Adrenal gland (tissue), 9 donors: ENCODE measurements at regions not wholly inside any gene's neighbourhood (a gene's known extent, or its start where the extent isn't known, plus 50 kb on each side); places are given as distances from the start of the nearest gene placed in this dataset.

Experiments
- DNase-seq, 7 donors: peaks; one replicate each; pipeline ENCODE4 v3.0.0-alpha.2; 2019 to 2020
- H3K27ac ChIP-seq, 5 donors: fragments of 200-600 bp; sonication (generic) in 4 of 5; 1 replicate in 3 of 5; 2 replicates in 2 of 5; pipeline versions ENCODE4 v1.5.1 to v1.8.0; 2016 to 2020; ENCODE audit warnings: mild to moderate bottlenecking in 1 of 5
- H3K27me3 ChIP-seq: fragments of 200-600 bp; 2 replicates; pipeline ENCODE4 v1.8.0; 2021
- H3K36me3 ChIP-seq, 2 donors: fragments of 200-600 bp; replicated peaks in 1 of 2; 1 replicate in 1 of 2; 2 replicates in 1 of 2; pipeline versions ENCODE4 v1.5.1 to v1.8.0; 2018 to 2022
- H3K4me1 ChIP-seq, 2 donors: fragments of 200-600 bp; replicated peaks in 1 of 2; 1 replicate in 1 of 2; 2 replicates in 1 of 2; pipeline versions ENCODE4 v1.5.1 to v1.8.0; 2018 to 2021
- H3K4me3 ChIP-seq, 4 donors: fragments of 200-600 bp; sonication (generic) in 3 of 4; one replicate each; pipeline ENCODE4 v1.5.1; 2016 to 2018
- H3K9me3 ChIP-seq, 3 donors: fragments of 200-600 bp; sonication (generic) in 1 of 3; replicated peaks in 1 of 3; 1 replicate in 2 of 3; 2 replicates in 1 of 3; pipeline versions ENCODE4 v1.5.1 to v1.8.0; 2016 to 2021
- POLR2A ChIP-seq, 2 donors: fragments of 450-650 bp; IDR thresholded peaks; one replicate each; pipeline ENCODE4 v1.6.1; 2017; ENCODE audit warnings: antibody characterized with exemption in 2 of 2, mild to moderate bottlenecking in 2 of 2, moderate library complexity in 1 of 2
- WGBS, 4 donors: extraction: QIAGEN DNeasy Blood & Tissue Kit in 2 of 4; methylation state at CpG; one replicate each; pipeline versions ENCODE4 v1.1.5 to v1.1.7; 2013 to 2017; 5-methylcytosine and 5-hydroxymethylcytosine counted together
- intact Hi-C, 2 donors: fragments of 100-400 bp; cut with DNase I; formaldehyde crosslinking; loops; one replicate each; pipeline versions ENCODE4 v1.14.1 to v1.15.0; 2022 to 2023
- TF ChIP-seq, protein P1 (sequence below), 6 experiments: fragments of 450-650 bp in 4 of 6; fragments of 200-600 bp in 2 of 6; sonication (generic) in 1 of 6; IDR thresholded peaks; 1 replicate in 5 of 6; 2 replicates in 1 of 6; pipeline versions ENCODE4 v1.5.1 to v1.8.0; 2016 to 2021; ENCODE audit warnings: antibody characterized with exemption in 6 of 6, mild to moderate bottlenecking in 2 of 6, moderate library complexity in 1 of 6
- donor health status: healthy with polysubstance abuse.
- donor health status: Bipolar disorder and iron deficiency.
- donor health status: DM: yes; HTN: yes; CAD: no.
- donor health status: DM: no; HTN: no; CAD: no.
- donor health status: DM: no; HTN: no; CAD: no.

GRCh38 chr11:69567951-69568808, 72.8 kb upstream of the CCND1 start:
- Histone ChIP-seq H3K27me3 (no peaks in the 10 kb centered on the region), H3K4me3 (no peak overlapping the region), H3K4me1 (no peaks in the 10 kb centered on the region), H3K9me3 (no peaks in the 10 kb centered on the region), H3K36me3 (no peaks in the 10 kb centered on the region), H3K27ac (no peak overlapping the region)
- TF ChIP-seq, protein P1, sequence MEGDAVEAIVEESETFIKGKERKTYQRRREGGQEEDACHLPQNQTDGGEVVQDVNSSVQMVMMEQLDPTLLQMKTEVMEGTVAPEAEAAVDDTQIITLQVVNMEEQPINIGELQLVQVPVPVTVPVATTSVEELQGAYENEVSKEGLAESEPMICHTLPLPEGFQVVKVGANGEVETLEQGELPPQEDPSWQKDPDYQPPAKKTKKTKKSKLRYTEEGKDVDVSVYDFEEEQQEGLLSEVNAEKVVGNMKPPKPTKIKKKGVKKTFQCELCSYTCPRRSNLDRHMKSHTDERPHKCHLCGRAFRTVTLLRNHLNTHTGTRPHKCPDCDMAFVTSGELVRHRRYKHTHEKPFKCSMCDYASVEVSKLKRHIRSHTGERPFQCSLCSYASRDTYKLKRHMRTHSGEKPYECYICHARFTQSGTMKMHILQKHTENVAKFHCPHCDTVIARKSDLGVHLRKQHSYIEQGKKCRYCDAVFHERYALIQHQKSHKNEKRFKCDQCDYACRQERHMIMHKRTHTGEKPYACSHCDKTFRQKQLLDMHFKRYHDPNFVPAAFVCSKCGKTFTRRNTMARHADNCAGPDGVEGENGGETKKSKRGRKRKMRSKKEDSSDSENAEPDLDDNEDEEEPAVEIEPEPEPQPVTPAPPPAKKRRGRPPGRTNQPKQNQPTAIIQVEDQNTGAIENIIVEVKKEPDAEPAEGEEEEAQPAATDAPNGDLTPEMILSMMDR (IDR thresholded peaks at IDR 0.05), result no peak
- no peak for TF ChIP-seq POLR2A (IDR thresholded peaks at IDR 0.05)
- intact Hi-C loops, result no loop called here
- no peak for DNase-seq
- 68 to 85% (median 78%) methylated on average over 12 to 18 of the region's 18 CpGs for WGBS, 4 donors

DNA sequence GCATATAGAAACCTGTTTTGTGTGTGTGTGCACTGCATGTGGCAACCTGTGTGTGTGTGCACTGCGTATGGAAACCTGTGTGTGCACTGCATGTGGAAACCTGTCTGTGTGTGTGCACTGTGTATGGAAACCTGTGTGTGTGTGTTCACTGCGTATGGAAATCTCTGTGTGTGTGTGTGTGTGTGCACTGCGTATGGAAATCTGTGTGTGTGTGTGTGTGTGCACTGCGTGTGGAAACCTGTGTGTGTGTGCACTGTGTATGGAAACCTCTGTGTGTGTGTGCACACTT, 72.2 kb upstream of the CCND1 start:
- intact Hi-C loops, result no loop called here
- no peaks in the 10 kb centered on the region for H3K9me3 ChIP-seq
- DNase-seq, result no peak
- H3K4me1 ChIP-seq, result no peaks in the 10 kb centered on the region
- H3K4me3 ChIP-seq, result no peak overlapping the region
- H3K27me3 ChIP-seq, result no peaks in the 10 kb centered on the region
- TF ChIP-seq, protein P1 (IDR thresholded peaks at IDR 0.05), result no peak
- no peak for TF ChIP-seq POLR2A (IDR thresholded peaks at IDR 0.05)
- WGBS, 4 donors, result 42 to 77% (median 55%) methylated on average over 3 to 4 of the region's 4 CpGs
- H3K36me3 ChIP-seq, result no peaks in the 10 kb centered on the region
- no peak overlapping the region for H3K27ac ChIP-seq

DNA sequence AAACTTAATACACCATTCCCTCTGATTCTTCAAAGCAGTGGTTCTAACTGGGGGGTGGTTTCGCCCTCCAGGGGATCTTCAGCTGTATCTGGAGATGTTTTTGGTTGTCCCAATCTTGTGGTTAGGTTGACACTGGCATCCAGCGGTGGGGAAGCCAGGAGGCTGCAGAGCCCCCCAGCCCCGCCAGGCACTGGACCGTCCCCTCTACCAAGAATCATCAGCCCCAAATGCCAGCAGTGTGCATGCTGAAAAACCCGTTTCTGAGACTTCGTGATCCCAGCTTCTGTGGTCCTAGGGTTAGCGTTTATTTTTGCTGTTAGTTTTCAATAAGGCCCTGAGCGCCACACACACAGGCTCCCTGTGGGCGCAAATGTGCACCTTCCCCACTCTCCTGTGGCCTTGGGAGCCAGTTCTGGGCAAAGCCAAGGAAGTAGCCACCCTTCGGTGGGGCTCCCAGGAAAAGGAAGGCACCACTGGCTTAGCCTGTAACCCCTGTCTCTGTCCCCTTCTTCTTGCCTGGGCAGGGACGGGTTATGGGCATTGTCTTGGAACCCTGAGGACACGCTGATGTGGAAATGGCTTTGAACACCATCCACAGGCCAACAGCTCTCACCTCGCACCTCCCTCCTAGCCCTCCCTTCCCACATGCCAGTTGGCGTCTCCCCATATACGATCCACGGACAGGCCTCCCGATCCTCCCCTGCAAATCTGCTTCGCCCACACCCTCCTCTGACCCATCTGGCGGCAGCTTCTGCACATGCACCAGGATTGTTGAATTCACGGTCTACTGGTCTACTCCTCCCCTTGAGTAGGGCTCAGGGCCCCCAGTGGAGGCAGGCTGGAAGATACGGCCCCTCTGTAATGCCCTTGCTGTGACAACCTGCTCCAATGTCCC, 71.4 kb upstream of the CCND1 start:
- Histone ChIP-seq H3K27me3 (no peaks in the 10 kb centered on the region), H3K4me1 (no peaks in the 10 kb centered on the region), H3K4me3 (no peak overlapping the region), H3K27ac (no peak overlapping the region), H3K36me3 (no peaks in the 10 kb centered on the region), H3K9me3 (no peaks in the 10 kb centered on the region)
- WGBS, 4 donors, result 89 to 92% (median 89%) methylated on average over 19 to 21 of the region's 21 CpGs
- no peak for TF ChIP-seq POLR2A (IDR thresholded peaks at IDR 0.05)
- TF ChIP-seq, protein P1 (IDR thresholded peaks at IDR 0.05), result no peak
- DNase-seq, result no peak
- intact Hi-C loops, result no loop called here

DNA sequence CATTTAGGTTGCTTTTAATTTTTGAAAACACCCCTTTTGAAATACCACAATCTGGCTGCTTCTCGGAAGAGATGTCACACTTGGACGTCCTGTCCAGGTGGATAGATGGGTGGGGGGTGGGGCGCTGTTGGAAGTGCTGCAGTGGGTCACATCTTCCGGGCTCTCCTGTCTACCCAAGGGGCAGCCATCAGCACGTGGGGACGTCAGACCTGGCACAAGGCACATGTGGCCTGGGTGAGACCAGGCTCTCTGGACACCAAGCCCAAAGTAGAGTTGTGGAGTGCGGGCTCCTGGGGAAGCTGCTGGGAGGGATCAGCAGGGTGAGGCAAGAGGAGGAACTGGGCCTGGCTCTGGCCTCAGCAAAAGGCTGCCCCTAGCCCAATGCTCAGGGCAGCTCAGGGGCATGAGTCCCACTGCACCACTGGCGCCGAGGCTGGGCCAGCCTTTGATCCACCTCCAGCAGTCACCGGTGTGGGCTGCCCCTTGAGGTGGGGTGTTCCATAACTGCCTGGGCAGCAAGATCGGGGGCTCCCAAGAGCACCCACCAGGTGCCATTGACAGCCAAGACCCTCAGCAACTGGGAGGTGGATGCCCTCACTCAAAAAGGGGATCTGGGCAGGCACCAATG, 68.6 kb upstream of the CCND1 start:
- H3K27ac ChIP-seq, result no peak overlapping the region
- no peak for TF ChIP-seq POLR2A (IDR thresholded peaks at IDR 0.05)
- TF ChIP-seq, protein P1 (IDR thresholded peaks at IDR 0.05), result no peak
- DNase-seq, result peak in 1 of 7 donors; percentile 9
- H3K9me3 ChIP-seq, result no peaks in the 10 kb centered on the region
- no peaks in the 10 kb centered on the region for H3K36me3 ChIP-seq
- intact Hi-C loops, result no loop called here
- H3K4me3 ChIP-seq, result no peak overlapping the region
- H3K4me1 ChIP-seq, result no peaks in the 10 kb centered on the region
- WGBS, 4 donors, result 68 to 82% (median 81%) methylated on average over 5 to 11 of the region's 11 CpGs
- no peaks in the 10 kb centered on the region for H3K27me3 ChIP-seq
